ENCODE measurements at regions not wholly inside any gene's neighbourhood (a gene's known extent, or its start where the extent isn't known, plus 50 kb on each side); places are given as distances from the start of the nearest gene placed in this dataset.

DNA sequence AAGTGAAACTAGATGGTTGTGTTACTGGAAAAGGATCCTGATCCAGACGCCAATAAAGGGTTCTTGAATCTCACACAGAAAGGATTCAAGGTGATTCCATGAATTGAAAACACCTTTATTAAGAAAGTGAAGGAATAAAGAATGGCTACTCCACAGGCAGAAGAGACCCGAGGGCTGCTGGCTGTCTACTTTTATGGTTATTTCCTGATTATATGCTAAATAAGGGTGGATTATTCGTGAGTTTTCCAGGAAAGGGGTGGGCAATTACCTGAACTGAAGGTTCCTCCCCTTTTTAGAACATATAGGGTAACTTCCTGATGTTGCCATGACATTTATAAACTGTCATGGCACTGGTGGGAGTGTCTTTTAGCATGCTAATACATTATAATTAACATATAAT is 50.9 kb upstream of the WARS2 start:
- POLR2A ChIA-PET = no interaction called here
- DNase-seq (ENCODE audit: extremely low spot score) = no peak
- CTCF ChIA-PET = no interaction called here
- TF ChIP-seq SUZ12 (IDR thresholded peaks at IDR 0.05) (no peak), L3MBTL2 (conservative IDR thresholded peaks at IDR 0.05) (no peak), CTBP1 (IDR thresholded peaks at IDR 0.05; ENCODE audit: borderline replicate concordance) (no peak), TARDBP (IDR thresholded peaks at IDR 0.05) (no peak), ARNT (IDR thresholded peaks at IDR 0.05) (no peak), FOXK2 (IDR thresholded peaks at IDR 0.05) (no peak), FOXM1 (IDR thresholded peaks at IDR 0.05; ENCODE audit: borderline replicate concordance) (no peak), PKNOX1 (IDR thresholded peaks at IDR 0.05) (no peak), BHLHE40 (IDR thresholded peaks at IDR 0.05; ENCODE audit: borderline replicate concordance) (no peak), ZNF384 (IDR thresholded peaks at IDR 0.05) (no peak), SP1 (IDR thresholded peaks at IDR 0.05) (no peak), FOXA1 (IDR thresholded peaks at IDR 0.05) (no peak), LEF1 (IDR thresholded peaks at IDR 0.05; ENCODE audit: borderline replicate concordance) (no peak), NFRKB (IDR thresholded peaks at IDR 0.05) (no peak)

GRCh38 chr1:119204197-119204960 is 63.9 kb upstream of the WARS2 start:
- ChIA-PET CTCF (no interaction called here), POLR2A (no interaction called here)
- no peak for TF ChIP-seq SUZ12 (IDR thresholded peaks at IDR 0.05)
- no peak for TF ChIP-seq TARDBP (IDR thresholded peaks at IDR 0.05)
- no peak for TF ChIP-seq LEF1 (IDR thresholded peaks at IDR 0.05; ENCODE audit: borderline replicate concordance)
- TF ChIP-seq SP1 (IDR thresholded peaks at IDR 0.05) = no peak
- TF ChIP-seq CTBP1 (IDR thresholded peaks at IDR 0.05; ENCODE audit: borderline replicate concordance) = no peak
- DNase-seq (ENCODE audit: extremely low spot score) = no peak

DNA sequence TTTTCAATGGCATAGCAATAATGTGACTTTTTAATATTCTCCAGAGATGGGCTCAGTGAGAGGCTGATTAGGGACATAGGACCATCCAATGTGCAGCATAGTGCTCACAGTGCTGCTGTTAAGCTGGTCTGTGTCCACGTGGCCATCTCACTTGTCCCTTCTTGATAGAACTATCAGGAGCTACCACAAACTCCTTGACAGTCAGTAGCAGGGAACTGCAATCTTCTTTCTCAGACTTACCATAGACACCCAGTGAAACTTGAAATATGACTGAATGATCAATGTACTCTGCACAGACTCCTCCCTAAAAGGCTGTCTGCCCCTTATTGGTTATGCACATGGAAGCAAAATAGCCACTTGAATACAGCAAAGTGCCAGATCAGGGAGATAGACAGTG is 64.5 kb upstream of the WARS2 start:
- TF ChIP-seq NFRKB (IDR thresholded peaks at IDR 0.05) (no peak), FOXM1 (IDR thresholded peaks at IDR 0.05; ENCODE audit: borderline replicate concordance) (no peak), ZNF384 (IDR thresholded peaks at IDR 0.05) (no peak), L3MBTL2 (conservative IDR thresholded peaks at IDR 0.05) (no peak), PKNOX1 (IDR thresholded peaks at IDR 0.05) (no peak), ELF4 (IDR thresholded peaks at IDR 0.05) (no peak), SP1 (IDR thresholded peaks at IDR 0.05) (no peak), CTBP1 (IDR thresholded peaks at IDR 0.05; ENCODE audit: borderline replicate concordance) (no peak), FOXK2 (IDR thresholded peaks at IDR 0.05) (no peak), FOXA1 (IDR thresholded peaks at IDR 0.05) (no peak), ARNT (IDR thresholded peaks at IDR 0.05) (no peak)
- CTCF ChIA-PET = no interaction called here
- POLR2A ChIA-PET = interaction anchor here (0.9 kb wide), 1 partner anchor 64 kb away, joined by 3 read pairs; no protein-coding TSS in a partner anchor
- no peak for DNase-seq (ENCODE audit: extremely low spot score)

DNA sequence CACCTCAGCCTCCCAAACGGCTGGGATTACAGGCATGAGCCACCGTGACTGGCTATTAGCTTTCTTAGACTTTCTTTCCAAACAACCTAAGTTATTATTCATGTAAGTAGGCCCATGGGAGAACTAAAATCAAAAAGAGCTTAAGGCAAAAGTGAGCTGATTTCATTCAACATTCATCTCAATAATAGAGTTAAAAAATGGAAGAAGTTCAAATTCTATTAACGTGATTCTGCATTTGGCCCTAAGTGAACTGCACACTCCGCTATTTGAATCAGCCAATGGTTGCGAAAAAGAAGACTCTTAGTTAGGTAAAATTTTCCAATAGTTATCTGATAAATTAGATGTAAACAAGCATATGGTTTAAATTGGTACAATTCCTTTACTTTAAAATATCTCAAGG is 68.6 kb upstream of the WARS2 start:
- TF ChIP-seq BHLHE40 (IDR thresholded peaks at IDR 0.05; ENCODE audit: borderline replicate concordance) = no peak
- TF ChIP-seq CTBP1 (IDR thresholded peaks at IDR 0.05; ENCODE audit: borderline replicate concordance) = no peak
- TF ChIP-seq PKNOX1 (IDR thresholded peaks at IDR 0.05) = no peak
- TF ChIP-seq SP1 (IDR thresholded peaks at IDR 0.05) = no peak
- no peak for TF ChIP-seq ELF4 (IDR thresholded peaks at IDR 0.05)
- TF ChIP-seq SUZ12 (IDR thresholded peaks at IDR 0.05) = no peak
- no peak for TF ChIP-seq L3MBTL2 (conservative IDR thresholded peaks at IDR 0.05)
- no peak for TF ChIP-seq ZNF384 (IDR thresholded peaks at IDR 0.05)
- no peak for TF ChIP-seq NFRKB (IDR thresholded peaks at IDR 0.05)
- TF ChIP-seq FOXK2 (IDR thresholded peaks at IDR 0.05) = no peak
- no peak for TF ChIP-seq TARDBP (IDR thresholded peaks at IDR 0.05)
- no peak for TF ChIP-seq ARNT (IDR thresholded peaks at IDR 0.05)
- no peak for TF ChIP-seq LEF1 (IDR thresholded peaks at IDR 0.05; ENCODE audit: borderline replicate concordance)
- TF ChIP-seq FOXM1 (IDR thresholded peaks at IDR 0.05; ENCODE audit: borderline replicate concordance) = no peak
- POLR2A ChIA-PET = no interaction called here
- no peak for DNase-seq (ENCODE audit: extremely low spot score)
- CTCF ChIA-PET = no interaction called here

GRCh38 chr1:119209596-119210295 is 69.3 kb upstream of the WARS2 start:
- CTCF ChIA-PET = no interaction called here
- no peak for TF ChIP-seq BHLHE40 (IDR thresholded peaks at IDR 0.05; ENCODE audit: borderline replicate concordance)
- no peak for TF ChIP-seq FOXA1 (IDR thresholded peaks at IDR 0.05)
- TF ChIP-seq TARDBP (IDR thresholded peaks at IDR 0.05) = no peak
- TF ChIP-seq CTBP1 (IDR thresholded peaks at IDR 0.05; ENCODE audit: borderline replicate concordance) = no peak
- no peak for TF ChIP-seq ARNT (IDR thresholded peaks at IDR 0.05)
- no peak for TF ChIP-seq L3MBTL2 (conservative IDR thresholded peaks at IDR 0.05)
- no peak for TF ChIP-seq FOXK2 (IDR thresholded peaks at IDR 0.05)
- TF ChIP-seq SP1 (IDR thresholded peaks at IDR 0.05) = no peak
- no peak for TF ChIP-seq NFRKB (IDR thresholded peaks at IDR 0.05)
- no peak for TF ChIP-seq SUZ12 (IDR thresholded peaks at IDR 0.05)
- no peak for TF ChIP-seq LEF1 (IDR thresholded peaks at IDR 0.05; ENCODE audit: borderline replicate concordance)
- TF ChIP-seq ZNF384 (IDR thresholded peaks at IDR 0.05) = no peak
- no peak for TF ChIP-seq FOXM1 (IDR thresholded peaks at IDR 0.05; ENCODE audit: borderline replicate concordance)
- no peak for TF ChIP-seq PKNOX1 (IDR thresholded peaks at IDR 0.05)
- TF ChIP-seq ELF4 (IDR thresholded peaks at IDR 0.05) = no peak
- no peak for TF ChIP-seq HDGF (IDR thresholded peaks at IDR 0.05; ENCODE audit: borderline replicate concordance)
- POLR2A ChIA-PET = no interaction called here
- DNase-seq (ENCODE audit: extremely low spot score) = no peak
